Endothelial cell (in vitro differentiated cells): ENCODE measurements at regions not wholly inside any gene's neighbourhood (a gene's known extent, or its start where the extent isn't known, plus 50 kb on each side); places are given as distances from the start of the nearest gene placed in this dataset.

Source experiments
- DNase-seq: peaks from one replicate; pipeline ENCODE4 v3.0.0; 2021; ENCODE audit warnings: low spot score
- H3K27ac Mint-ChIP-seq: one replicate; pipeline ENCODE4 v1.8.0; 2021; ENCODE audit warnings: mixed read lengths, inconsistent platforms; ENCODE audit not compliant: unreplicated experiment
- H3K27me3 Mint-ChIP-seq: one replicate; pipeline ENCODE4 v1.8.0; 2021; ENCODE audit warnings: mild to moderate bottlenecking, moderate library complexity, mixed read lengths, inconsistent platforms; ENCODE audit not compliant: unreplicated experiment
- H3K36me3 Mint-ChIP-seq: one replicate; pipeline ENCODE4 v1.8.0; 2021; ENCODE audit warnings: mild to moderate bottlenecking, low read depth, mixed read lengths, inconsistent platforms; ENCODE audit not compliant: unreplicated experiment
- H3K4me1 Mint-ChIP-seq: one replicate; pipeline ENCODE4 v1.8.0; 2021; ENCODE audit warnings: mild to moderate bottlenecking, mixed read lengths, inconsistent platforms; ENCODE audit not compliant: unreplicated experiment
- H3K4me3 Mint-ChIP-seq: one replicate; pipeline ENCODE4 v1.8.0; 2021; ENCODE audit warnings: mild to moderate bottlenecking, mixed read lengths, inconsistent platforms; ENCODE audit not compliant: unreplicated experiment
- H3K9me3 Mint-ChIP-seq: one replicate; pipeline ENCODE4 v1.8.0; 2021; ENCODE audit warnings: mixed read lengths, inconsistent platforms; ENCODE audit not compliant: unreplicated experiment
- CTCF ChIP-seq: fragments of 200-600 bp; sonication (generic); IDR thresholded peaks from one replicate; pipeline ENCODE4 v1.5.0; 2021; ENCODE audit warnings: antibody characterized with exemption; ENCODE audit not compliant: unreplicated experiment

- Mint-ChIP-seq H3K27me3 (no peaks in the 10 kb centered on the region), H3K4me1 (peaks cover 8% of the 10 kb centered on the region), H3K4me3 (no peak overlapping the region), H3K9me3 (no peaks in the 10 kb centered on the region), H3K27ac (no peak overlapping the region), H3K36me3 (no peaks in the 10 kb centered on the region)
- DNase-seq: no peak
- no peak for TF ChIP-seq CTCF
Measured at GRCh38 chr5:51013036-51013435, 346.6 kb downstream of the PARP8 start.

DNA sequence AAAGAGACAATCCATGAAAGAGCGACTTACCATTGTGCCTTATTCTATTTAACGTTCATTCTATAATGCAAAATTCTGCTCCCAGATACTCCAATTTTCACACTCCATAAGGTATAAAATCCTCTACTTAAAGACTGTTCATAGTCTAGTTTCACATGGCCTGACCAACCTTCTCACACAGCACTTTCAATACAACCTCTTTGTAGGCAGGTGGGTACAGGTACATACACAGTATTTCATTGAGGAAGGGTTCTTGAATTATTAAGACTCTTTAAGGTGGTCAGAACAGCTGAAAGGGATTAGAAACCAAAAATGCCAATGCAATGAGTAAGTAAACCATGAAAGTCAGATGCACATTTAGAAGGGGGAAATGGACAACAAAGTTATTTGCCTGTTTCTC is 352.0 kb downstream of the PARP8 start:
- H3K9me3 Mint-ChIP-seq: no peaks in the 10 kb centered on the region
- H3K27ac Mint-ChIP-seq: no peak overlapping the region
- no peaks in the 10 kb centered on the region for H3K36me3 Mint-ChIP-seq
- TF ChIP-seq CTCF: no peak
- H3K4me3 Mint-ChIP-seq: no peak overlapping the region
- no peak for DNase-seq
- no peaks in the 10 kb centered on the region for H3K27me3 Mint-ChIP-seq
- no peaks in the 10 kb centered on the region for H3K4me1 Mint-ChIP-seq

GRCh38 chr5:51024263-51024662 is 357.8 kb downstream of the PARP8 start:
- no peak for TF ChIP-seq CTCF
- H3K27me3 Mint-ChIP-seq: no peaks in the 10 kb centered on the region
- H3K36me3 Mint-ChIP-seq: no peaks in the 10 kb centered on the region
- H3K4me3 Mint-ChIP-seq: no peak overlapping the region
- H3K9me3 Mint-ChIP-seq: no peaks in the 10 kb centered on the region
- no peak for DNase-seq
- no peaks in the 10 kb centered on the region for H3K4me1 Mint-ChIP-seq
- no peak overlapping the region for H3K27ac Mint-ChIP-seq

GRCh38 chr5:51027271-51027670 is 356.0 kb upstream of the ISL1 start:
- H3K4me3 Mint-ChIP-seq: no peak overlapping the region
- TF ChIP-seq CTCF: no peak
- no peaks in the 10 kb centered on the region for H3K4me1 Mint-ChIP-seq
- no peak for DNase-seq
- no peaks in the 10 kb centered on the region for H3K27me3 Mint-ChIP-seq
- no peaks in the 10 kb centered on the region for H3K36me3 Mint-ChIP-seq
- no peaks in the 10 kb centered on the region for H3K9me3 Mint-ChIP-seq
- no peak overlapping the region for H3K27ac Mint-ChIP-seq

DNA sequence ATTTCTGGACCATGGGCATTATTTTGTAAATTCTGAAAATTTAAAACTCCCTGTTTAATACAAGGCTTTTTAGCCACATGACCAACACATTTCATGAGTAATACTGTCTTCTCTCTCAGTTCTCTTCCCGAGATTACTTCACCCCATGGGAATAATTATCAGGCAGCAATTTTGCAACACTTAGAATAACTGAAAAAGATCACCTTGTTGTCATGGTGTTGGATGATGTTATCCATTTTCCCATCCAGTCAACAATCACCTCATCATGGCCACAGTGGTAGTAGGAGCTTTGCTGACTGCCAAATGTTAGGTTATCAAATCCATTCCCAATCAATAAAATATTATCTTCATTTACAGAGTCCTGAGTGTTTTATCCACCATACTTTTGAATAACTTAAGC is 354.9 kb upstream of the ISL1 start:
- Mint-ChIP-seq H3K36me3 (no peaks in the 10 kb centered on the region), H3K4me1 (no peaks in the 10 kb centered on the region), H3K9me3 (no peaks in the 10 kb centered on the region), H3K27ac (no peak overlapping the region), H3K4me3 (no peak overlapping the region), H3K27me3 (no peaks in the 10 kb centered on the region)
- DNase-seq: no peak
- no peak for TF ChIP-seq CTCF
